Spleen (tissue), 11 donors: ENCODE measurements at regions not wholly inside any gene's neighbourhood (a gene's known extent, or its start where the extent isn't known, plus 50 kb on each side); places are given as distances from the start of the nearest gene placed in this dataset.

Source experiments
- DNase-seq: peaks from one replicate; pipeline ENCODE4 v3.0.0-alpha.2; 2020
- H3K27ac ChIP-seq, 8 donors: fragments of 200-600 bp; sonication (generic) in 7 of 8; 1 replicate in 4 of 8; 2 replicates in 4 of 8; pipeline versions ENCODE4 v1.5.0 to v1.8.0; 2016 to 2021; ENCODE audit warnings: inconsistent platforms in 4 of 8, mild to moderate bottlenecking in 4 of 8, moderate library complexity in 1 of 8
- H3K27me3 ChIP-seq, 7 donors: fragments of 200-600 bp; sonication (generic) in 6 of 7; replicated peaks in 1 of 7; 1 replicate in 4 of 7; 2 replicates in 3 of 7; pipeline versions ENCODE4 v1.5.0 to v1.8.0; 2016 to 2021; ENCODE audit warnings: inconsistent platforms in 3 of 7, mild to moderate bottlenecking in 1 of 7
- H3K36me3 ChIP-seq, 6 donors: fragments of 200-600 bp; sonication (generic) in 5 of 6; 1 replicate in 4 of 6; 2 replicates in 2 of 6; pipeline versions ENCODE4 v1.5.0 to v1.8.0; 2016 to 2021; ENCODE audit warnings: inconsistent platforms in 2 of 6
- H3K4me1 ChIP-seq, 6 donors: fragments of 200-600 bp; sonication (generic) in 5 of 6; 1 replicate in 3 of 6; 2 replicates in 3 of 6; pipeline versions ENCODE4 v1.5.0 to v1.8.0; 2016 to 2021; ENCODE audit warnings: inconsistent platforms in 3 of 6
- H3K4me3 ChIP-seq, 8 donors: fragments of 200-600 bp; sonication (generic) in 7 of 8; 1 replicate in 4 of 8; 2 replicates in 4 of 8; pipeline versions ENCODE4 v1.5.0 to v1.8.0; 2016 to 2021; ENCODE audit warnings: inconsistent platforms in 4 of 8, mild to moderate bottlenecking in 4 of 8, moderate library complexity in 2 of 8
- H3K9me3 ChIP-seq, 8 donors: fragments of 200-600 bp; sonication (generic) in 7 of 8; 1 replicate in 4 of 8; 2 replicates in 4 of 8; pipeline versions ENCODE4 v1.5.0 to v1.8.0; 2016 to 2021; ENCODE audit warnings: inconsistent platforms in 4 of 8
- POLR2A ChIP-seq, 3 donors: fragments of 450-650 bp; IDR thresholded peaks; one replicate each; pipeline ENCODE4 v1.5.1; 2017; ENCODE audit warnings: antibody characterized with exemption in 3 of 3, mild to moderate bottlenecking in 1 of 3
- POLR2AphosphoS5 ChIP-seq, 3 donors: sonication (generic); formaldehyde crosslinking; IDR thresholded peaks; one replicate each; pipeline ENCODE4 v1.5.1; 2017; ENCODE audit warnings: antibody characterized with exemption in 3 of 3
- WGBS, 5 donors: extraction: QIAGEN DNeasy Blood & Tissue Kit in 3 of 5; methylation state at CpG; one replicate each; pipeline versions ENCODE4 v1.1.5 to v1.1.7; 2013 to 2018; 5-methylcytosine and 5-hydroxymethylcytosine counted together
- intact Hi-C: fragments of 100-400 bp; cut with DNase I; formaldehyde crosslinking; loops from one replicate; pipeline ENCODE4 v1.15.0; 2023; ENCODE audit warnings: low total_unique reads
- TF ChIP-seq, protein P1 (sequence below), 11 experiments: fragments of 200-600 bp in 7 of 11; fragments of 450-650 bp in 4 of 11; sonication (generic) in 4 of 11; IDR thresholded peaks in 8 of 11; conservative IDR thresholded peaks in 3 of 11; 1 replicate in 7 of 11; 2 replicates in 4 of 11; pipeline versions ENCODE4 v1.4.0 to v1.8.0; 2016 to 2021; ENCODE audit warnings: antibody characterized with exemption in 11 of 11, inconsistent platforms in 4 of 11, mild to moderate bottlenecking in 1 of 11
- donor health status: healthy with polysubstance abuse.
- donor health status: DM: no; HTN: no; CAD: no; lungs with moderate emphysema.
- donor health status: DM: no; HTN: no; CAD: no.
- donor health status: Bipolar disorder and iron deficiency.
- donor health status: healthy.
- donor health status: DM: no; HTN: no; CAD: no.
- donor health status: DM: yes; HTN: yes; CAD: no.

DNA sequence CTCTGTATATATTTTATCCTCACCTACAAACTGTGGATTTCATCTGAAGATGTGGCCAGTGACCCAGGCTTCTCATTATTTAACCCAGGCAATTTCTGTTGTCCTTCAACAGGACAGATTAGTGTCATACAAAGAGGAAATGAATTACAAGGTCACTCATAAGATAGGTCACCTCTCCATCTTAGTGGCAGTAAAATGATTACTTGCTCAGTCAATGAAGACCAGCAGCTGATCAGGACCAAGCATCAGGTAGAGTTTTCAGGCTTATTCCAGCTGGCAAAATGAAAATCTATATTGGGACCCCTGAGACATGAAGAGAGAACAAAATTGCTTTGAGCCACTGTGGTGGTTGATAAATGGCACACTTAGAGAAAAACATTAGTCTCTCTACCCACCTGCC is 135.2 kb upstream of the PRDM9 start:
- TF ChIP-seq POLR2AphosphoS5 (IDR thresholded peaks at IDR 0.05) (no peak), POLR2A (IDR thresholded peaks at IDR 0.05) (no peak)
- TF ChIP-seq, protein P1, sequence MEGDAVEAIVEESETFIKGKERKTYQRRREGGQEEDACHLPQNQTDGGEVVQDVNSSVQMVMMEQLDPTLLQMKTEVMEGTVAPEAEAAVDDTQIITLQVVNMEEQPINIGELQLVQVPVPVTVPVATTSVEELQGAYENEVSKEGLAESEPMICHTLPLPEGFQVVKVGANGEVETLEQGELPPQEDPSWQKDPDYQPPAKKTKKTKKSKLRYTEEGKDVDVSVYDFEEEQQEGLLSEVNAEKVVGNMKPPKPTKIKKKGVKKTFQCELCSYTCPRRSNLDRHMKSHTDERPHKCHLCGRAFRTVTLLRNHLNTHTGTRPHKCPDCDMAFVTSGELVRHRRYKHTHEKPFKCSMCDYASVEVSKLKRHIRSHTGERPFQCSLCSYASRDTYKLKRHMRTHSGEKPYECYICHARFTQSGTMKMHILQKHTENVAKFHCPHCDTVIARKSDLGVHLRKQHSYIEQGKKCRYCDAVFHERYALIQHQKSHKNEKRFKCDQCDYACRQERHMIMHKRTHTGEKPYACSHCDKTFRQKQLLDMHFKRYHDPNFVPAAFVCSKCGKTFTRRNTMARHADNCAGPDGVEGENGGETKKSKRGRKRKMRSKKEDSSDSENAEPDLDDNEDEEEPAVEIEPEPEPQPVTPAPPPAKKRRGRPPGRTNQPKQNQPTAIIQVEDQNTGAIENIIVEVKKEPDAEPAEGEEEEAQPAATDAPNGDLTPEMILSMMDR (IDR thresholded peaks at IDR 0.05 in 8 of 11, conservative IDR thresholded peaks at IDR 0.05 in 3 of 11), result no peak
- Histone ChIP-seq H3K9me3 (peaks cover 0 to 6% (median 0%) of the 10 kb centered on the region in 8 donors), H3K4me3 (no peak overlapping the region), H3K4me1 (no peaks in the 10 kb centered on the region), H3K27me3 (no peaks in the 10 kb centered on the region), H3K36me3 (no peaks in the 10 kb centered on the region), H3K27ac (no peak overlapping the region)
- no peak for DNase-seq
- intact Hi-C loops, result no loop called here

DNA sequence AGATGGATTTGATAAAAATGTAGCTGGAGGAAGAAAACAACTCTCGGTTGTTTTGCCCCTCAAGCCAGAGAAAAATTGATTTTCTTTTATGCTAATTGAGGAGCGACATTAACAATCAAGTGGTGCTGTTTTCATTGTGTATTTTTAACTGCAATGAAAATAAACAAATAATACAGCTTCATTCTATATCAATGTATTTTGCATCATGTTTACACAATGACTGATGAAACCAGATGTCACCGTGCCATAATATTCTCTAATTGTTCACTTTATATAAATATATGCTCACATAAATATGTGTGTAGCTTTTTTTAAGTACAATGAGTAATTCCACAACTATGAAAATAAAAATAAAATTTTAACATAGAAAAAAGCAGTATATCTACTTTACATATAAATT is 139.0 kb upstream of the PRDM9 start:
- intact Hi-C loops, result no loop called here
- Histone ChIP-seq H3K9me3 (peaks cover 0 to 5% (median 0%) of the 10 kb centered on the region in 8 donors), H3K4me1 (no peaks in the 10 kb centered on the region), H3K36me3 (no peaks in the 10 kb centered on the region), H3K4me3 (no peak overlapping the region), H3K27ac (no peak overlapping the region), H3K27me3 (no peaks in the 10 kb centered on the region)
- no peak for DNase-seq
- 36 to 83% (median 77%) methylated on average over 3 of the region's 3 CpGs for WGBS, 5 donors
- TF ChIP-seq POLR2AphosphoS5 (IDR thresholded peaks at IDR 0.05) (no peak), POLR2A (IDR thresholded peaks at IDR 0.05) (no peak)
- TF ChIP-seq, protein P1 (IDR thresholded peaks at IDR 0.05 in 8 of 11, conservative IDR thresholded peaks at IDR 0.05 in 3 of 11), result no peak

DNA sequence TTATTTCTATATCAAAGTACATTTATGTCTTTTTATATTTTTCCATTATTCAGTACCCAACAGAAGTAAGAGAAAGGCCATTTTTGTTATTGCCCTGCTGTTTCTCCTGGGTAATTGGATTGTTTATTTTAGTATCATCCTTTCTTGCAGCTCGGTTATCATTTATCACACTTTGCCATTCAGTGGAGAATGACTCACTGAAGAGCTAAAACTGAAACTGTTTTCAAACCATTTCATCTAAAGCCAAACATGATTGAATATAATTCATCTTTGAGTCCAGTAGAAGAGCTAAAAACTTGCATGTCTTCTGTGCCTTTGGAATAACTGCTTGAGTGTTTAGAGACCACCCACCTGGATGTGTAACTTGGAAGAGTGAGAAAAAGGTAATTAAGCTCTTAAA is 139.5 kb upstream of the PRDM9 start:
- H3K4me3 ChIP-seq, result no peak overlapping the region
- TF ChIP-seq, protein P1 (IDR thresholded peaks at IDR 0.05 in 8 of 11, conservative IDR thresholded peaks at IDR 0.05 in 3 of 11), result no peak
- TF ChIP-seq POLR2AphosphoS5 (IDR thresholded peaks at IDR 0.05) (no peak), POLR2A (IDR thresholded peaks at IDR 0.05) (no peak)
- 33 to 60% (median 54%) methylated on average over 1 of the region's 1 CpG for WGBS, 5 donors
- H3K4me1 ChIP-seq, result no peaks in the 10 kb centered on the region
- H3K9me3 ChIP-seq, result peaks cover 0 to 6% (median 2%) of the 10 kb centered on the region in 8 donors
- H3K27me3 ChIP-seq, result no peaks in the 10 kb centered on the region
- intact Hi-C loops, result no loop called here
- no peak for DNase-seq
- no peak overlapping the region for H3K27ac ChIP-seq
- H3K36me3 ChIP-seq, result no peaks in the 10 kb centered on the region

DNA sequence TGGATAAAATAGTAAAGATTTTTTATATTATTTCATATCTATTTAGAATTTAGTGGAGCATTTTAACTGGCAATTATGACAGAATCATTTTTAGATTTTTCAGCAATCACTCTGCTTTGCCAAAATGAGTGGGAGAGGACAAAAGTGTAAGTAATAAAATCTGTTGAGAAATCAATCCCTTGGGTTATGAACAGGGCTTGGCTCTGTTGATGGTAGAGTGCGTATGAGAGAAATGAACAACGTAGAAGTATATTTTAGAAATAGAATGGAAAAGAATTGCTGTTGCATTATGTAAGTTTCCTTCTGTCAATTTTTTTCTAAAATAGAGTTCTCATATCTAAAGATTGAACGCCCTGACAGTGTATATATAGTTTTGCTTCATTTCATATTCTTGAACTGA is 154.1 kb upstream of the PRDM9 start:
- TF ChIP-seq, protein P1 (IDR thresholded peaks at IDR 0.05 in 8 of 11, conservative IDR thresholded peaks at IDR 0.05 in 3 of 11), result no peak
- no peak overlapping the region for H3K27ac ChIP-seq
- no peak for DNase-seq
- no peaks in the 10 kb centered on the region for H3K4me1 ChIP-seq
- intact Hi-C loops, result no loop called here
- H3K36me3 ChIP-seq, result no peaks in the 10 kb centered on the region
- H3K27me3 ChIP-seq, result no peaks in the 10 kb centered on the region
- H3K4me3 ChIP-seq, result no peak overlapping the region
- WGBS, 5 donors, result 68 to 94% (median 85%) methylated on average over 3 of the region's 3 CpGs
- peaks cover 0 to 7% (median 0%) of the 10 kb centered on the region in 8 donors for H3K9me3 ChIP-seq
